ENCODE measurements at regions not wholly inside any gene's neighbourhood (a gene's known extent, or its start where the extent isn't known, plus 50 kb on each side); places are given as distances from the start of the nearest gene placed in this dataset.
A peak's percentile ranks its signal among the peaks of the same experiment; 100 is the strongest.
"Not testable (repeated sequence)": the region's sequence is repeated elsewhere in the genome, so short reads cannot be mapped to it uniquely, and the experiment has no call there.

- peaks cover 0 to 6% (median 0%) of the 10 kb centered on the region in 5 donors for H3K4me1 ChIP-seq (ENCODE audit: control insufficient read depth in 5 of 5, insufficient read depth in 5 of 5, low read length in 5 of 5)
- no peak overlapping the region for H3K27ac ChIP-seq (ENCODE audit: low read depth, low read length)
- H3K36me3 ChIP-seq (ENCODE audit: control insufficient read depth in 5 of 5, insufficient read depth in 5 of 5, low read length in 5 of 5), result no peaks in the 10 kb centered on the region
- H3K9me3 ChIP-seq (ENCODE audit: control insufficient read depth in 5 of 5, low read length in 5 of 5), result peaks cover 0 to 8% (median 3%) of the 10 kb centered on the region in 5 donors
- peak overlapping the region in 2 of 5 donors; percentile 10 to 15 for H3K4me3 ChIP-seq (ENCODE audit: low read depth in 1 of 5, low read length in 5 of 5)
- peaks cover under 1 to 18% (median 14%) of the 10 kb centered on the region in 5 donors for H3K27me3 ChIP-seq (ENCODE audit: control insufficient read depth in 5 of 5, insufficient read depth in 4 of 5, low read length in 5 of 5)
- H3K9ac ChIP-seq (ENCODE audit: low read length in 5 of 5), result no peak overlapping the region
Observed at GRCh38 chr5:1724822-1725602, 74.6 kb downstream of the MRPL36 start.

- Histone ChIP-seq H3K27ac (ENCODE audit: low read depth, low read length) (no peak overlapping the region), H3K9ac (ENCODE audit: low read length in 5 of 5) (no peak overlapping the region), H3K36me3 (ENCODE audit: control insufficient read depth in 5 of 5, insufficient read depth in 5 of 5, low read length in 5 of 5) (no peaks in the 10 kb centered on the region), H3K4me3 (ENCODE audit: low read depth in 1 of 5, low read length in 5 of 5) (no peak overlapping the region), H3K4me1 (ENCODE audit: control insufficient read depth in 5 of 5, insufficient read depth in 5 of 5, low read length in 5 of 5) (peaks cover 0 to 6% (median 0%) of the 10 kb centered on the region in 5 donors), H3K9me3 (ENCODE audit: control insufficient read depth in 5 of 5, low read length in 5 of 5) (peaks cover 3 to 16% (median 9%) of the 10 kb centered on the region in 5 donors), H3K27me3 (ENCODE audit: control insufficient read depth in 5 of 5, insufficient read depth in 4 of 5, low read length in 5 of 5) (peaks cover 0 to 18% (median 14%) of the 10 kb centered on the region in 5 donors)
Observed at GRCh38 chr5:1723957-1724821, 75.4 kb downstream of the MRPL36 start.

- H3K9me3 ChIP-seq (ENCODE audit: control insufficient read depth in 5 of 5, low read length in 5 of 5), result peaks cover 3 to 23% (median 15%) of the 10 kb centered on the region in 5 donors
- H3K27ac ChIP-seq (ENCODE audit: low read depth, low read length), result no peak overlapping the region
- no peaks in the 10 kb centered on the region for H3K36me3 ChIP-seq (ENCODE audit: control insufficient read depth in 5 of 5, insufficient read depth in 5 of 5, low read length in 5 of 5)
- H3K4me3 ChIP-seq (ENCODE audit: low read depth in 1 of 5, low read length in 5 of 5), result no peak overlapping the region
- no peak overlapping the region for H3K9ac ChIP-seq (ENCODE audit: low read length in 5 of 5)
- peaks cover 0 to 18% (median 14%) of the 10 kb centered on the region in 5 donors for H3K27me3 ChIP-seq (ENCODE audit: control insufficient read depth in 5 of 5, insufficient read depth in 4 of 5, low read length in 5 of 5)
- H3K4me1 ChIP-seq (ENCODE audit: control insufficient read depth in 5 of 5, insufficient read depth in 5 of 5, low read length in 5 of 5), result peaks cover 0 to 6% (median 0%) of the 10 kb centered on the region in 5 donors
Observed at GRCh38 chr5:1723476-1723875, 76.2 kb downstream of the MRPL36 start.

DNA sequence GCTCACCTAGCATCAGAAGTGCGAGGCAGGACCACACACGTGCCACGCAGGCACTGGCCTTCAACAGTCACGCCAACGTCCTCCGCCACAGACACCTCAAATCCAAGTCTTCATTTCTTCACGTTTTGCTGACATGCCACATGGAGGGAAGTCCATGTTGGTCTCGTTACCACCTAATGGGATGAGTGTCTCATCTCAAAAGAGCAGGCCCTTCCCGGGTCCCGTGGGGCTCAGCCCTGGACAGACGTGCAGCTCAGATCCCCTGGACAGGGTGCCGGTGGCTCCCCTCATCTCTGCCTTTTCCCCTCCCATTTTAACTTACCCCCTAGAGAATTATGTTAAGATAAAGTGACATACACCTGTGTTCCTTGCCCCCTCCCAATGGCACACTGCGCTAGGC, 76.8 kb downstream of the MRPL36 start:
- peaks cover 0 to 6% (median 0%) of the 10 kb centered on the region in 5 donors for H3K4me1 ChIP-seq (ENCODE audit: control insufficient read depth in 5 of 5, insufficient read depth in 5 of 5, low read length in 5 of 5)
- peaks cover 3 to 29% (median 20%) of the 10 kb centered on the region in 5 donors for H3K9me3 ChIP-seq (ENCODE audit: control insufficient read depth in 5 of 5, low read length in 5 of 5)
- no peak overlapping the region for H3K9ac ChIP-seq (ENCODE audit: low read length in 5 of 5)
- H3K27ac ChIP-seq (ENCODE audit: low read depth, low read length), result no peak overlapping the region
- H3K4me3 ChIP-seq (ENCODE audit: low read depth in 1 of 5, low read length in 5 of 5), result no peak overlapping the region
- H3K27me3 ChIP-seq (ENCODE audit: control insufficient read depth in 5 of 5, insufficient read depth in 4 of 5, low read length in 5 of 5), result peaks cover 0 to 18% (median 14%) of the 10 kb centered on the region in 5 donors
- H3K36me3 ChIP-seq (ENCODE audit: control insufficient read depth in 5 of 5, insufficient read depth in 5 of 5, low read length in 5 of 5), result no peaks in the 10 kb centered on the region

DNA sequence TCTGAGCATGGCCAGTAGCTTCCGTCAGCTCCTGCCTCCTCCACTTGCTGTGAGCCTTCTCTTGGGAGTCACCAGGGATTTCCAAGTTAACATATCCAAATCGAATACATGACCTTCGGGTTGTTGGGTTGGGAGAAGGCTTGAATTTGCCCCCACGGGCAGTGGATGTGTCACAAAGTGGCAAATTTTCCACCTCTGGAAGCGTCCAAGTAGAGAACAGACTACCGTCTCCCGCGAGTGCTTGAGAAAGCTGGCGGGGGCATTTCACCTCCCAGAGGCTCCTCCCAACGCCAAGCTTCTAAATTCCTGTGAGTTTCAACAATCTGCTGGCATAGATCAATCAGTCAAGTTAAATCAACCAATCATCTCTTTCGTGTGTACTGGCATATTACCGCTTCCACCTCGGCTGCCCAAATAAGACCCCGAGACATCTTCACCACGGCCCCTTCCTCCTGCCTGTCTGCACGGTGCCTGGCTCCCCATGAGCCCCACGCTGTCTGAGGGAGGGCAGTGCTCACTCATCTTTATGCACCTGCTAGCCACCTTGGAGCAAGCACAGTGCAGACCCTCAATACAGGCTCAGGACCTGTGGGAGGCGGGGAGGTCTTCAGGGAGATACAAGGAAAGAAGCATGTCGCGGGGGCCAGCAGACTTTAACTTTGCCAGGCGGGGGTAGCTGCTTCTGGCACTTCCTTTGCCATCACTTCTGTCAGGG, 79.1 kb downstream of the MRPL36 start:
- Histone ChIP-seq H3K27me3 (ENCODE audit: control insufficient read depth in 5 of 5, insufficient read depth in 4 of 5, low read length in 5 of 5) (peaks cover 0 to 13% (median 6%) of the 10 kb centered on the region in 5 donors), H3K4me1 (ENCODE audit: control insufficient read depth in 5 of 5, insufficient read depth in 5 of 5, low read length in 5 of 5) (peaks cover 0 to 6% (median 0%) of the 10 kb centered on the region in 5 donors), H3K36me3 (ENCODE audit: control insufficient read depth in 5 of 5, insufficient read depth in 5 of 5, low read length in 5 of 5) (no peaks in the 10 kb centered on the region), H3K9me3 (ENCODE audit: control insufficient read depth in 5 of 5, low read length in 5 of 5) (peaks cover 3 to 34% (median 22%) of the 10 kb centered on the region in 5 donors), H3K4me3 (ENCODE audit: low read depth in 1 of 5, low read length in 5 of 5) (no peak overlapping the region), H3K9ac (ENCODE audit: low read length in 5 of 5) (no peak overlapping the region), H3K27ac (ENCODE audit: low read depth, low read length) (no peak overlapping the region)

- Histone ChIP-seq H3K36me3 (ENCODE audit: control insufficient read depth in 5 of 5, insufficient read depth in 5 of 5, low read length in 5 of 5) (no peaks in the 10 kb centered on the region), H3K27ac (ENCODE audit: low read depth, low read length) (no peak overlapping the region), H3K9ac (ENCODE audit: low read length in 5 of 5) (no peak overlapping the region), H3K9me3 (ENCODE audit: control insufficient read depth in 5 of 5, low read length in 5 of 5) (peaks cover 3 to 34% (median 22%) of the 10 kb centered on the region in 5 donors), H3K4me3 (ENCODE audit: low read depth in 1 of 5, low read length in 5 of 5) (no peak overlapping the region), H3K27me3 (ENCODE audit: control insufficient read depth in 5 of 5, insufficient read depth in 4 of 5, low read length in 5 of 5) (peaks cover 0 to 7% (median 4%) of the 10 kb centered on the region in 5 donors), H3K4me1 (ENCODE audit: control insufficient read depth in 5 of 5, insufficient read depth in 5 of 5, low read length in 5 of 5) (peaks cover 0 to under 1% (median 0%) of the 10 kb centered on the region in 5 donors)
Observed at GRCh38 chr5:1719860-1720259, 79.8 kb downstream of the MRPL36 start.

GRCh38 chr5:1718669-1719068, 81.0 kb downstream of the MRPL36 start:
- peaks cover 3 to 34% (median 22%) of the 10 kb centered on the region in 5 donors for H3K9me3 ChIP-seq (ENCODE audit: control insufficient read depth in 5 of 5, low read length in 5 of 5)
- H3K4me1 ChIP-seq (ENCODE audit: control insufficient read depth in 5 of 5, insufficient read depth in 5 of 5, low read length in 5 of 5), result no peaks in the 10 kb centered on the region
- H3K36me3 ChIP-seq (ENCODE audit: control insufficient read depth in 5 of 5, insufficient read depth in 5 of 5, low read length in 5 of 5), result no peaks in the 10 kb centered on the region
- H3K27ac ChIP-seq (ENCODE audit: low read depth, low read length), result no peak overlapping the region
- H3K27me3 ChIP-seq (ENCODE audit: control insufficient read depth in 5 of 5, insufficient read depth in 4 of 5, low read length in 5 of 5), result peaks cover 0 to 3% (median 0%) of the 10 kb centered on the region in 5 donors
- no peak overlapping the region for H3K9ac ChIP-seq (ENCODE audit: low read length in 5 of 5)
- peak overlapping the region in 1 of 5 donors; percentile 22 for H3K4me3 ChIP-seq (ENCODE audit: low read depth in 1 of 5, low read length in 5 of 5)

DNA sequence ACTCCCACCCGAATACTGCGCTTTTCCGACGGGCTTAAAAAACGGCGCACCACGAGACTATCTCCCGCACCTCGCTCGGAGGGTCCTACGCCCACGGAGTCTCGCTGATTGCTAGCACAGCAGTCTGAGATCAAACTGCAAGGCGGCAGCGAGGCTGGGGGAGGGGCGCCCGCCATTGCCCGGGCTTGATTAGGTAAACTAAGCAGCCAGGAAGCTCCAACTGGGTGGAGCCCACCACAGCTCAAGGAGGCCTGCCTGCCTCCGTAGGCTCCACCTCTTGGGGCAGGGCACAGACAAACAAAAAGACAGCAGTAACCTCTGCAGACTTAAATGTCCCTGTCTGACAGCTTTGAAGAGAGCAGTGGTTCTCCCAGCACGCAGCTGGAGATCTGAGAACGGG, 89.5 kb downstream of the MRPL36 start:
- not testable (repeated sequence) for H3K36me3 ChIP-seq (ENCODE audit: control insufficient read depth in 5 of 5, insufficient read depth in 5 of 5, low read length in 5 of 5); H3K4me3 ChIP-seq (ENCODE audit: low read depth in 1 of 5, low read length in 5 of 5); H3K9me3 ChIP-seq (ENCODE audit: control insufficient read depth in 5 of 5, low read length in 5 of 5)

GRCh38 chr5:1709171-1709803, 90.3 kb downstream of the MRPL36 start:
- Histone ChIP-seq H3K9ac (ENCODE audit: low read length in 5 of 5) (no peak overlapping the region), H3K4me3 (ENCODE audit: low read depth in 1 of 5, low read length in 5 of 5) (no peak overlapping the region), H3K4me1 (ENCODE audit: control insufficient read depth in 5 of 5, insufficient read depth in 5 of 5, low read length in 5 of 5) (no peaks in the 10 kb centered on the region), H3K9me3 (ENCODE audit: control insufficient read depth in 5 of 5, low read length in 5 of 5) (no peaks in the 10 kb centered on the region), H3K36me3 (ENCODE audit: control insufficient read depth in 5 of 5, insufficient read depth in 5 of 5, low read length in 5 of 5) (no peaks in the 10 kb centered on the region), H3K27ac (ENCODE audit: low read depth, low read length) (no peak overlapping the region), H3K27me3 (ENCODE audit: control insufficient read depth in 5 of 5, insufficient read depth in 4 of 5, low read length in 5 of 5) (peaks cover 16 to 26% (median 21%) of the 10 kb centered on the region in 5 donors)

More for the DNA sequence above, 89.5 kb downstream of the MRPL36 start:
- H3K27me3 ChIP-seq (ENCODE audit: control insufficient read depth in 5 of 5, insufficient read depth in 4 of 5, low read length in 5 of 5), result peaks cover 16 to 26% (median 19%) of the 10 kb centered on the region in 5 donors
- not testable (repeated sequence) for H3K9ac ChIP-seq (ENCODE audit: low read length in 5 of 5); H3K27ac ChIP-seq (ENCODE audit: low read depth, low read length); H3K4me1 ChIP-seq (ENCODE audit: control insufficient read depth in 5 of 5, insufficient read depth in 5 of 5, low read length in 5 of 5)

Data from subcutaneous abdominal adipose tissue (tissue), 5 donors.